DND-41 (cell line): ENCODE measurements at regions not wholly inside any gene's neighbourhood (a gene's known extent, or its start where the extent isn't known, plus 50 kb on each side); places are given as distances from the start of the nearest gene placed in this dataset.

Experiments
- ATAC-seq: fragments of 200-7000 bp; cut with Tn5 transposase; 3 replicates; pipeline ENCODE4 v1.9.1; 2021; ENCODE audit warnings: low read depth; ENCODE audit not compliant: insufficient read depth
- DNase-seq: peaks from one replicate; pipeline ENCODE4 v3.0.0-alpha.2; 2020
- H2AFZ ChIP-seq: 2 replicates; pipeline ENCODE4 v1.6.0; 2012; ENCODE audit warnings: low read depth, low read length
- H3K27ac ChIP-seq: 2 replicates; pipeline ENCODE4 v1.5.1; 2012; ENCODE audit warnings: low read length, inconsistent platforms
- H3K27me3 ChIP-seq: fragments of 200-600 bp; sonication (generic); 2 replicates; pipeline ENCODE4 v1.6.0; 2012; ENCODE audit warnings: low read length, mild to moderate bottlenecking, inconsistent platforms; ENCODE audit not compliant: insufficient read depth, poor library complexity
- H3K36me3 ChIP-seq: 2 replicates; pipeline ENCODE4 v1.5.1; 2012; ENCODE audit warnings: low read length, inconsistent platforms; ENCODE audit not compliant: insufficient read depth
- H3K4me1 ChIP-seq: 2 replicates; pipeline ENCODE4 v1.5.1; 2012; ENCODE audit warnings: mild to moderate bottlenecking, low read length; ENCODE audit not compliant: insufficient read depth
- H3K4me2 ChIP-seq: 2 replicates; pipeline ENCODE4 v1.6.0; 2012; ENCODE audit warnings: mild to moderate bottlenecking, moderate library complexity, low read length, inconsistent platforms; ENCODE audit not compliant: insufficient read depth
- H3K4me3 ChIP-seq, 2 experiments: fragments of 200-600 bp in 1 of 2; shearing (Covaris generic) in 1 of 2; 2 replicates each; pipeline ENCODE4 v1.5.1; 2012 to 2016; ENCODE audit warnings: inconsistent platforms in 2 of 2, low read length in 2 of 2, mild to moderate bottlenecking in 2 of 2, low read depth in 1 of 2, moderate library complexity in 1 of 2
- H3K79me2 ChIP-seq: 2 replicates; pipeline ENCODE4 v1.6.0; 2012; ENCODE audit warnings: low read length, inconsistent platforms; ENCODE audit not compliant: insufficient read depth
- H3K9ac ChIP-seq: 2 replicates; pipeline ENCODE4 v1.6.0; 2012; ENCODE audit warnings: low read depth, mild to moderate bottlenecking, inconsistent platforms, low read length, moderate library complexity
- H3K9me3 ChIP-seq: 2 replicates; pipeline ENCODE4 v1.5.1; 2012; ENCODE audit warnings: low read length, moderate library complexity, mild to moderate bottlenecking, inconsistent platforms; ENCODE audit not compliant: insufficient read depth, severe bottlenecking
- H4K20me1 ChIP-seq: 2 replicates; pipeline ENCODE4 v1.6.0; 2012; ENCODE audit warnings: low read length; ENCODE audit not compliant: insufficient read depth
- EZH2 ChIP-seq: IDR thresholded peaks from 3 replicates; pipeline ENCODE4 v1.6.1; 2012; ENCODE audit warnings: borderline replicate concordance, low read depth, mild to moderate bottlenecking, moderate library complexity, low read length, inconsistent platforms; ENCODE audit not compliant: severe bottlenecking
- TF ChIP-seq, protein P1 (sequence below): IDR thresholded peaks from 2 replicates; pipeline ENCODE4 v1.5.1; 2012; ENCODE audit warnings: borderline replicate concordance, low read length, moderate library complexity, mild to moderate bottlenecking; ENCODE audit not compliant: poor library complexity, severe bottlenecking; ENCODE audit errors: extremely low read depth

DNA sequence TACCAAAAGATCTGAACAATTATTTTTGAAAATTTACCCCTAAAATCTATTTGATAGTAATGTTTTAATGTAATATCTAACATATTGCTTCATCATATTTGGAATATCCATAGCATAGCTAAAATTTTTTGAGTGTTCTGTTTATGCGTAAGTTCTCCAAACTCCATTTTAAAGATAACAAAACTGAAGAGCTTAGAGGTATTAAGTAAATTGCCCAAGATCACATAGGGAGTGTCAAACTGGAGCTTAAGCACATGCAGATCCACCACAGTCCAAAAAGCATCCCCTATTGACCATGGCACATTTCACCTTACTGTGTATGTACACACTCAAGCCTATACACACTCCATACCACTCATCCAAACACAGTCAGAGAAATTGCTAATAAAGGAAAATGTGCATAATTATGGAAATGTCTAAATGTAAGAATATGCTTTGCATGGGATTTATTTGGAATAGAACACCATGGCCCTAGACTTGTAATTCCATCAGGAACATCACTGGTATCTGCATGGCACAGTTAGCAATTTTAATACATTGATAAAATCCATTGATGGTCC, 85.2 kb upstream of the TGFBR2 start:
- H3K79me2 ChIP-seq = no peaks in the 10 kb centered on the region
- H3K27me3 ChIP-seq = no peaks in the 10 kb centered on the region
- no peak overlapping the region for H3K4me2 ChIP-seq
- H3K27ac ChIP-seq = no peak overlapping the region
- H3K9ac ChIP-seq = no peak overlapping the region
- H4K20me1 ChIP-seq = no peaks in the 10 kb centered on the region
- H3K4me1 ChIP-seq = peaks cover 23% of the 10 kb centered on the region
- TF ChIP-seq, protein P1, sequence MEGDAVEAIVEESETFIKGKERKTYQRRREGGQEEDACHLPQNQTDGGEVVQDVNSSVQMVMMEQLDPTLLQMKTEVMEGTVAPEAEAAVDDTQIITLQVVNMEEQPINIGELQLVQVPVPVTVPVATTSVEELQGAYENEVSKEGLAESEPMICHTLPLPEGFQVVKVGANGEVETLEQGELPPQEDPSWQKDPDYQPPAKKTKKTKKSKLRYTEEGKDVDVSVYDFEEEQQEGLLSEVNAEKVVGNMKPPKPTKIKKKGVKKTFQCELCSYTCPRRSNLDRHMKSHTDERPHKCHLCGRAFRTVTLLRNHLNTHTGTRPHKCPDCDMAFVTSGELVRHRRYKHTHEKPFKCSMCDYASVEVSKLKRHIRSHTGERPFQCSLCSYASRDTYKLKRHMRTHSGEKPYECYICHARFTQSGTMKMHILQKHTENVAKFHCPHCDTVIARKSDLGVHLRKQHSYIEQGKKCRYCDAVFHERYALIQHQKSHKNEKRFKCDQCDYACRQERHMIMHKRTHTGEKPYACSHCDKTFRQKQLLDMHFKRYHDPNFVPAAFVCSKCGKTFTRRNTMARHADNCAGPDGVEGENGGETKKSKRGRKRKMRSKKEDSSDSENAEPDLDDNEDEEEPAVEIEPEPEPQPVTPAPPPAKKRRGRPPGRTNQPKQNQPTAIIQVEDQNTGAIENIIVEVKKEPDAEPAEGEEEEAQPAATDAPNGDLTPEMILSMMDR = no peak
- TF ChIP-seq EZH2 = no peak
- no peak overlapping the region for H3K4me3 ChIP-seq
- DNase-seq = no peak
- no peaks in the 10 kb centered on the region for H3K9me3 ChIP-seq
- no peaks in the 10 kb centered on the region for H3K36me3 ChIP-seq
- H2AFZ ChIP-seq = no peak overlapping the region
- ATAC-seq = no peak

DNA sequence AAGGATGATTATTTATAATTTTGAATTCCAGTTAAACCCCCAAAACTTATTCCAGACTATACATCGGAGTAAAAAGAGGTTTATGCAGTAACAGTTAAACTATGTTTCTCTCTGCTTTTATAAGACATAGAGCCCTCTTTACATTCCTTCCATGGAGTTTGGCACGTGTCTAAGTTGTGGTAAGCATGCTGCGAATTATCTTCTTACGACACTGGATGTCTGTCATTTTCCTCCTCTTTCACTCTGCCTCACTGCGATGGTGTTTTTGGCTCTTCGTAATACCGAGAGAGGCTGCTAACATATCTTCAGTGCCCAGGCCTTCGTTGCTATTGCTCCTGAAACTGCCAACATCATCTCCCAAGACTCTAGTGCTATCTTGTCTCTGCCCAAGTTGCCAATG, 83.9 kb upstream of the TGFBR2 start:
- no peak overlapping the region for H2AFZ ChIP-seq
- no peak for DNase-seq
- no peaks in the 10 kb centered on the region for H3K79me2 ChIP-seq
- H3K9me3 ChIP-seq = no peaks in the 10 kb centered on the region
- H3K36me3 ChIP-seq = no peaks in the 10 kb centered on the region
- peaks cover 23% of the 10 kb centered on the region for H3K4me1 ChIP-seq
- no peak overlapping the region for H3K4me2 ChIP-seq
- TF ChIP-seq, protein P1 = no peak
- no peak for TF ChIP-seq EZH2
- no peaks in the 10 kb centered on the region for H4K20me1 ChIP-seq
- H3K9ac ChIP-seq = no peak overlapping the region
- no peak overlapping the region for H3K4me3 ChIP-seq
- H3K27ac ChIP-seq = no peak overlapping the region
- no peaks in the 10 kb centered on the region for H3K27me3 ChIP-seq
- no peak for ATAC-seq

DNA sequence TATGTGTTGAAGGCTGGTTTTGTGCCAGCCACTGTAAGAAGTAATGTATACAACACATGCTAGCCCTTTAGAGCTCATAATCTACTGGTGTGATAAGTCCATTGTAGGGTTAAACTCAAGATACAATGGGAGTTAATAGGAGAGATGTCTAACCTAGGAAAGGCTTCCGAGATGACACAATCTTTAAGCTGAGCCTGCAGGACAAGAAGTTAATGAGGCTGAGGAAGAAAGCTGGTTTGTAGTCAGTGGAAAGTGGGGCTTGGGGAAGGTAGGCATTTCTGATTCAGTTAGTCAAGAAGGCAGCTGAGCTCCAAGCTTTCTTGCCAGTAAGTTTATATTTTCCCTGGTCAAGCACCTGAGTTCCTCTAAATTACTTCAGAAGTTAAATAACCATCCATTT, 83.0 kb upstream of the TGFBR2 start:
- Histone ChIP-seq H4K20me1 (no peaks in the 10 kb centered on the region), H3K4me1 (peaks cover 17% of the 10 kb centered on the region), H3K4me2 (no peak overlapping the region), H3K36me3 (no peaks in the 10 kb centered on the region), H3K9me3 (no peaks in the 10 kb centered on the region), H3K27ac (no peak overlapping the region), H3K27me3 (no peaks in the 10 kb centered on the region), H2AFZ (no peak overlapping the region), H3K4me3 (no peak overlapping the region), H3K9ac (no peak overlapping the region), H3K79me2 (no peaks in the 10 kb centered on the region)
- ATAC-seq = no peak
- DNase-seq = no peak
- TF ChIP-seq, protein P1 = no peak
- no peak for TF ChIP-seq EZH2
